ENCODE measurements at regions not wholly inside any gene's neighbourhood (a gene's known extent, or its start where the extent isn't known, plus 50 kb on each side); places are given as distances from the start of the nearest gene placed in this dataset.

DNA sequence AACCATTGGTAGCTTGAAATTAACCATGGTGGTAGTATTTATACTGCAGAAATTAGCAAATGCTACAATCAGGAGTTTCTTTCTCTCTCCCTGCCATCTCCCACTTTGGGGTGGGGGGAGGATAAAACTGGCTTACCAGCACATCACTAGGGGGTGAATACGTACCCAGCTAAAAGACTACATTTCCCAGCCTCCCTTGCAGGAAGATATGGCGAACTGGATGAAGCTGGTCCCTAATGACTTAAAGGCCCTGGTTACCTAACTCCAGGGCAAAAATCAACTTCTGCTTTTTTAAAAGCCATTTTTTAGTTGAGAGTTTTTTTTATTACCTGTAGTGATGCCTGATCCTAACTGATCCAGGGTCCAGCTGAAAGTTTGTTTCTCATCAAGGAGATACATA lies 70.3 kb upstream of the RAB12 start:
- no peak for ATAC-seq

DNA sequence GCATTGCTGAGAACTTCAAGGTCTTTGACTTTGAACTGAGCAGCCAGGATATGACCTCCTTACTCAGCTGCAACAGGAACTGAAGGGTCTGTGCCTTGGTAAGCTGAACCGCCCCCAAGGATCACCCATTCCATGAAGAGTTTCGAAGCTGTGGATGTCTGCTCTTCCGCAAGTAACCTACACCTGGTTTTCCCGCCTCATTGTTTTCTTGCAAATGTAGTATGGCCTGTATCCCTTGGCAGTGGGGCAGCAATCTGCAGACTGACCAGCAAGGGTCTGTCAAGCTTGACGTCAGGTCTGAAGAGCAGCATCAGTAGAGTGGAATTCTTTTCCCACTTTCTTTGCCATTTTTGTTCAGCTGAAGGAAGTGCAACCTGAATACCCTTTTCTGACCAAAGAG lies 62.6 kb upstream of the RAB12 start:
- no peak for ATAC-seq

DNA sequence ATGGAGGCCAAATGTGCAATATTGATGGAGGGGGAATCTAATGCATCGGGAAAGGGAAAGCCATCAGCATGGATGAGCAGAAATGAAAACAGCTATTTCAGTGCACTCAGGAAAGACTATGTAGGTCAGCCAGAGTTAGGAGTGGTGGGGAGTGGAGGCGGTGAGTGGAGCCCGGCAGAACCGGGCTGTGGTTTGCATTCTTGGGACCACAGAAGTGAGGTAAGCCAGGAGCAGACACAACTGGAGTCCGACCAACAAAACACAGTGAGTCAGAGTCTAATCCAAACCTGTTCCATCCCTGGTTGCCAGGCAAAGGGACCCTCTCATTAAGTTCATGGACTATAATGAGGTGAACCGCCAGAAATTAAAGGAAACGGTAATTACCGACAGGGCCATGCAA lies 61.1 kb upstream of the RAB12 start:
- ATAC-seq = peak; percentile 23

DNA sequence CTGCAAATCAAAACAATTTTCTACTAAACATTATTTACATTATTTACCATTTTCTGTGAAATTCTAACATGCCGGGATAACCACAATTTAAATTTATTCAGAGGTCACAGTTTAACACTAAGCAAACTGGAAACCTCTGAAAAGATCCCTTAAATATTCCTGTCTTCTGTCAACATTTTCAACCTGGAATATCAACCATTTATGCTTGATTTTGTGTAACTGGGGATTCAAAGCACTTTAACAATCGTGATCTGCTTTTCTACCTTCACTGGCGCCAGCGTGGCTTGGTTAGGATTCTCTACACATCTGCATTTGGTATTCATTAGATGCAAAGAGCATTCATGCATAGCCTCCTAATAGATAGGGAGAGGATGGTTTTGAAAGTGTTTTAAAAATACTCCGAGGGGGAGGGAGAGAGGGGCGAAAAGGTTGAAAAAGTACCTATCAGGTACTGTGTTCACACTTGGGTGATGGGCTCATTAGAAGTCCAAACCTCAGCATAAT lies 59.9 kb upstream of the RAB12 start:
- no peak for ATAC-seq

DNA sequence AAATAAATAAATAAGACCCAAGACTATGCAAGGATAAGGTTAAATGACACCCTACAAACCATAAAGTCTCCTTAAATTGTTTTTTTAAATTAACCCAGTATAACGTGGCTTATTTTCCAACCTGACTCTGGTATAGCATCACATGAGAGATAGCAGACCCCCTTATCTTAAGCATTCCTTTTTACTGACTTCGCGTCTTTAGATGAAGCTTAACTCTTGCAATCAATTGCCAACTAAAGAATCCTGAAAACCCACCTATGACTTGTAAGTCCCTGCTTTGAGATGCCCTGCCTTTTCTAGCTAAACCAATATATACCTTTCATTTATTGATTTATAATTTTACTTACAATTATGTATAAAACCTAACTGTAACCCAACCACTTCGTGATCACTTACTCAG lies 57.1 kb upstream of the RAB12 start:
- ATAC-seq = no peak

DNA sequence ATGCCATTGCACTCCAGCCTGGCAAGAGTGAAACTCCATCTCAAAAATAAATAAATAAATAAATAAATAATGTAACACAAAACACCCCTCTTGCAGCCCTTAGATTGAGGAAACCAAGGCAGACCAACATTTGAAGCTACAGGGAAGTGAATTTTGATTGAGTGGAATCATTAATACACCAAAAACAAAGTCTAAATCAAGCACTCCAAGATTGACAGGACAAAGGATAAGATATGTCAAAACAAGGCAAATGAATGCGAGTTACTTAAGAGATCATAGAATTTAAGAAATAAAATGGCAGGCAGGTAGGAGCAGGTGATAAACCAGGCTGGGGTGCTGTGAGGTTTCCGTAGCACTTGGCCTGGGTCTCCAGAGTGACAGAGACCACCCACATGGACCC lies 54.9 kb upstream of the RAB12 start:
- ATAC-seq = no peak

DNA sequence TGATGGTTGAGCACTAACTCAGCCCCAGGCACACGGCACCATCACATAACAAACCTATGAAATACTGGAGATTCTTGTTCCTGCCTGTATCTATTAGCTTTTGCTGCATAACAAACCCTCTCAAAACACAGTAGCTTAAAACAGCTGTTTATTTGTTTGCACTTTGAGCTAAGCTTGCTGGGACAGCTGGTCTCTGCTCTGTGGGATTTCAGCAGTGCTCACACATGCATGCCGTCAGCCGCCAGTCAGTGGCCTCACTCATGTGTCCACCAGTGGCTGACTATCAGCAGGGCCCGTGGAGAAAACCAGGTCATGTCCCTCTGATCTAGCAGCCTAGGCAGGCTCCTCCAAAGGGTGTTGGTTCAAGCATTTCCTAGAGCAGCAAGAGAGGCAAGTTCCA lies 52.8 kb upstream of the RAB12 start:
- ATAC-seq = no peak

All from esophagus mucosa (tissue), 1 donor.